T-helper 9 cell (primary cell): ENCODE measurements at regions not wholly inside any gene's neighbourhood (a gene's known extent, or its start where the extent isn't known, plus 50 kb on each side); places are given as distances from the start of the nearest gene placed in this dataset.

Experiments used
- DNase-seq: peaks from one replicate; pipeline ENCODE4 v3.0.0-alpha.2; 2020

GRCh38 chr13:105660561-105660960 is 874.9 kb downstream of the EFNB2 start:
- DNase-seq: no peak

GRCh38 chr13:105658431-105658830 is 877.0 kb downstream of the EFNB2 start:
- no peak for DNase-seq

- no peak for DNase-seq
These were observed 880.4 kb downstream of the EFNB2 start for GRCh38 chr13:105655046-105655445.

GRCh38 chr13:105643966-105644365 is 891.5 kb downstream of the EFNB2 start:
- DNase-seq: no peak

- DNase-seq: no peak
These were observed 892.9 kb downstream of the EFNB2 start for GRCh38 chr13:105642511-105642958.

GRCh38 chr13:105641121-105641520 is 894.3 kb downstream of the EFNB2 start:
- DNase-seq: no peak

GRCh38 chr13:105638426-105638825 is 897.0 kb downstream of the EFNB2 start:
- no peak for DNase-seq

- no peak for DNase-seq
These were observed 901.4 kb downstream of the EFNB2 start for GRCh38 chr13:105634059-105634458.

GRCh38 chr13:105630431-105630830 is 905.0 kb downstream of the EFNB2 start:
- no peak for DNase-seq

GRCh38 chr13:105627270-105627669 is 908.2 kb downstream of the EFNB2 start:
- no peak for DNase-seq

- no peak for DNase-seq
These were observed 909.8 kb downstream of the EFNB2 start for GRCh38 chr13:105625691-105626090.

- no peak for DNase-seq
These were observed 919.0 kb downstream of the EFNB2 start for GRCh38 chr13:105616333-105617075.

GRCh38 chr13:105612541-105612940 is 922.9 kb downstream of the EFNB2 start:
- no peak for DNase-seq

- no peak for DNase-seq
These were observed 924.0 kb downstream of the EFNB2 start for GRCh38 chr13:105611424-105611823.

- no peak for DNase-seq
These were observed 927.4 kb downstream of the EFNB2 start for GRCh38 chr13:105608104-105608503.

GRCh38 chr13:105607426-105607825 is 928.0 kb downstream of the EFNB2 start:
- DNase-seq: no peak

GRCh38 chr13:105607016-105607415 is 928.4 kb downstream of the EFNB2 start:
- no peak for DNase-seq

- DNase-seq: no peak
These were observed 932.3 kb downstream of the EFNB2 start for GRCh38 chr13:105602956-105603670.

GRCh38 chr13:105599477-105600037 is 935.9 kb downstream of the EFNB2 start:
- DNase-seq: no peak

GRCh38 chr13:105598529-105598928 is 936.9 kb downstream of the EFNB2 start:
- DNase-seq: no peak

GRCh38 chr13:105597573-105597972 is 937.9 kb downstream of the EFNB2 start:
- no peak for DNase-seq

- no peak for DNase-seq
These were observed 940.0 kb downstream of the EFNB2 start for GRCh38 chr13:105595471-105595870.

GRCh38 chr13:105591277-105591676 is 944.2 kb downstream of the EFNB2 start:
- no peak for DNase-seq

GRCh38 chr13:105587786-105588185 is 947.7 kb downstream of the EFNB2 start:
- DNase-seq: no peak
